ENCODE measurements at regions not wholly inside any gene's neighbourhood (a gene's known extent, or its start where the extent isn't known, plus 50 kb on each side); places are given as distances from the start of the nearest gene placed in this dataset.

DNA sequence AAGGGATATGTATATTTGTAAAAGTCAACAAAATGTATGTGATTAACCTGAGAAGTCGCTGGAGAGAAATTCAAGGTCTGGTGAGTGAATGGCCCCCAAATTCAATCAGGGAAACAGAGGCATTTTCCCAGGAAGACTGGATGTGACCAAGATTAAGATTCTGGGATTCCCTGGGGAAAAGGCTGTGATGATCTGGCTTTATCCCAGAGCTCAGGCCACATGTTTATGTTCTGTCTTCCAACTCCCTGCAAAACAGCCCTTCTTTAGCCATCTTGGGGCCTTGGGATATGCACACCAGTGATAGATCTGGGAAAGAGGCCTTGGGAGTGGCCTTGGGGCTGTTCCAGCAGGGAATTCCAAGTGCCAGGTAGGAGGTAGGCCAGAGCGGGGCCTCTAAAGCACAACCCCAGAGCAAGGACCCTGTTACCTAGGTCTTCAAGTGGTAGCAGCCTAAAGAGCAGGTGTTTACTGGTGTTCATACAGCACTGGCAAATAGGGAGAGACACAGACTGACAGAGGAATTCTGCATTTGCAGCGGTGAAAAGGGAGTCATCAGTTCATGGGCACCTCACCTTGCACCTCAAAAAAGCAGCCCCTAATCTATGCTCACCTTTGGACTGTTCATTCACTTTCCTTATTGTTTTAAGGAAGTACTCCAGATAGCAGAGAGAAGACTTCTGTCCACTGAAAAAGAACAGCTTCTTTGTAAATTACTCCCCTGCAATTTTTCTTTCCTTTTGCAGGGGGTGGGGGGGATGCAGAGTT lies 312.4 kb downstream of the BUD13 start:
- TF ChIP-seq TOX (CRISPR knock-in tag; IDR thresholded peaks at IDR 0.05; ENCODE audit: borderline replicate concordance) (no peak), ZNF565 (CRISPR knock-in tag; conservative IDR thresholded peaks at IDR 0.05; ENCODE audit: low read depth) (no peak), CSDC2 (CRISPR knock-in tag; IDR thresholded peaks at IDR 0.05) (no peak), ESRRG (CRISPR knock-in tag; IDR thresholded peaks at IDR 0.05) (no peak), PPARA (CRISPR knock-in tag; IDR thresholded peaks at IDR 0.05; ENCODE audit: borderline replicate concordance) (no peak), GLIS3 (CRISPR knock-in tag; IDR thresholded peaks at IDR 0.05) (no peak), ARNTL (CRISPR knock-in tag; IDR thresholded peaks at IDR 0.05; ENCODE audit: borderline replicate concordance, low read depth) (no peak), ZFP3 (CRISPR knock-in tag; IDR thresholded peaks at IDR 0.05) (no peak), BACH2 (CRISPR knock-in tag; IDR thresholded peaks at IDR 0.05; ENCODE audit: borderline replicate concordance) (no peak), ZNF70 (CRISPR knock-in tag; IDR thresholded peaks at IDR 0.05) (no peak), ZNF8 (CRISPR knock-in tag; IDR thresholded peaks at IDR 0.05) (no peak)
- TF ChIP-seq, protein P1, sequence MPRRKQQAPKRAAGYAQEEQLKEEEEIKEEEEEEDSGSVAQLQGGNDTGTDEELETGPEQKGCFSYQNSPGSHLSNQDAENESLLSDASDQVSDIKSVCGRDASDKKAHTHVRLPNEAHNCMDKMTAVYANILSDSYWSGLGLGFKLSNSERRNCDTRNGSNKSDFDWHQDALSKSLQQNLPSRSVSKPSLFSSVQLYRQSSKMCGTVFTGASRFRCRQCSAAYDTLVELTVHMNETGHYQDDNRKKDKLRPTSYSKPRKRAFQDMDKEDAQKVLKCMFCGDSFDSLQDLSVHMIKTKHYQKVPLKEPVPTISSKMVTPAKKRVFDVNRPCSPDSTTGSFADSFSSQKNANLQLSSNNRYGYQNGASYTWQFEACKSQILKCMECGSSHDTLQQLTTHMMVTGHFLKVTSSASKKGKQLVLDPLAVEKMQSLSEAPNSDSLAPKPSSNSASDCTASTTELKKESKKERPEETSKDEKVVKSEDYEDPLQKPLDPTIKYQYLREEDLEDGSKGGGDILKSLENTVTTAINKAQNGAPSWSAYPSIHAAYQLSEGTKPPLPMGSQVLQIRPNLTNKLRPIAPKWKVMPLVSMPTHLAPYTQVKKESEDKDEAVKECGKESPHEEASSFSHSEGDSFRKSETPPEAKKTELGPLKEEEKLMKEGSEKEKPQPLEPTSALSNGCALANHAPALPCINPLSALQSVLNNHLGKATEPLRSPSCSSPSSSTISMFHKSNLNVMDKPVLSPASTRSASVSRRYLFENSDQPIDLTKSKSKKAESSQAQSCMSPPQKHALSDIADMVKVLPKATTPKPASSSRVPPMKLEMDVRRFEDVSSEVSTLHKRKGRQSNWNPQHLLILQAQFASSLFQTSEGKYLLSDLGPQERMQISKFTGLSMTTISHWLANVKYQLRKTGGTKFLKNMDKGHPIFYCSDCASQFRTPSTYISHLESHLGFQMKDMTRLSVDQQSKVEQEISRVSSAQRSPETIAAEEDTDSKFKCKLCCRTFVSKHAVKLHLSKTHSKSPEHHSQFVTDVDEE (CRISPR knock-in tag; IDR thresholded peaks at IDR 0.05), result no peak
- TF ChIP-seq, protein P2, sequence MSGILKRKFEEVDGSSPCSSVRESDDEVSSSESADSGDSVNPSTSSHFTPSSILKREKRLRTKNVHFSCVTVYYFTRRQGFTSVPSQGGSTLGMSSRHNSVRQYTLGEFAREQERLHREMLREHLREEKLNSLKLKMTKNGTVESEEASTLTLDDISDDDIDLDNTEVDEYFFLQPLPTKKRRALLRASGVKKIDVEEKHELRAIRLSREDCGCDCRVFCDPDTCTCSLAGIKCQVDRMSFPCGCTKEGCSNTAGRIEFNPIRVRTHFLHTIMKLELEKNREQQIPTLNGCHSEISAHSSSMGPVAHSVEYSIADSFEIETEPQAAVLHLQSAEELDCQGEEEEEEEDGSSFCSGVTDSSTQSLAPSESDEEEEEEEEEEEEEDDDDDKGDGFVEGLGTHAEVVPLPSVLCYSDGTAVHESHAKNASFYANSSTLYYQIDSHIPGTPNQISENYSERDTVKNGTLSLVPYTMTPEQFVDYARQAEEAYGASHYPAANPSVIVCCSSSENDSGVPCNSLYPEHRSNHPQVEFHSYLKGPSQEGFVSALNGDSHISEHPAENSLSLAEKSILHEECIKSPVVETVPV (CRISPR knock-in tag; IDR thresholded peaks at IDR 0.05), result no peak
- TF ChIP-seq, protein P3, sequence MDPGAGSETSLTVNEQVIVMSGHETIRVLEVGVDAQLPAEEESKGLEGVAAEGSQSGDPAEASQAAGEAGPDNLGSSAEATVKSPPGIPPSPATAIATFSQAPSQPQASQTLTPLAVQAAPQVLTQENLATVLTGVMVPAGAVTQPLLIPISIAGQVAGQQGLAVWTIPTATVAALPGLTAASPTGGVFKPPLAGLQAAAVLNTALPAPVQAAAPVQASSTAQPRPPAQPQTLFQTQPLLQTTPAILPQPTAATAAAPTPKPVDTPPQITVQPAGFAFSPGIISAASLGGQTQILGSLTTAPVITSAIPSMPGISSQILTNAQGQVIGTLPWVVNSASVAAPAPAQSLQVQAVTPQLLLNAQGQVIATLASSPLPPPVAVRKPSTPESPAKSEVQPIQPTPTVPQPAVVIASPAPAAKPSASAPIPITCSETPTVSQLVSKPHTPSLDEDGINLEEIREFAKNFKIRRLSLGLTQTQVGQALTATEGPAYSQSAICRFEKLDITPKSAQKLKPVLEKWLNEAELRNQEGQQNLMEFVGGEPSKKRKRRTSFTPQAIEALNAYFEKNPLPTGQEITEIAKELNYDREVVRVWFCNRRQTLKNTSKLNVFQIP (CRISPR knock-in tag; IDR thresholded peaks at IDR 0.05; ENCODE audit: borderline replicate concordance, low read depth), result no peak
- ATAC-seq, result no peak

DNA sequence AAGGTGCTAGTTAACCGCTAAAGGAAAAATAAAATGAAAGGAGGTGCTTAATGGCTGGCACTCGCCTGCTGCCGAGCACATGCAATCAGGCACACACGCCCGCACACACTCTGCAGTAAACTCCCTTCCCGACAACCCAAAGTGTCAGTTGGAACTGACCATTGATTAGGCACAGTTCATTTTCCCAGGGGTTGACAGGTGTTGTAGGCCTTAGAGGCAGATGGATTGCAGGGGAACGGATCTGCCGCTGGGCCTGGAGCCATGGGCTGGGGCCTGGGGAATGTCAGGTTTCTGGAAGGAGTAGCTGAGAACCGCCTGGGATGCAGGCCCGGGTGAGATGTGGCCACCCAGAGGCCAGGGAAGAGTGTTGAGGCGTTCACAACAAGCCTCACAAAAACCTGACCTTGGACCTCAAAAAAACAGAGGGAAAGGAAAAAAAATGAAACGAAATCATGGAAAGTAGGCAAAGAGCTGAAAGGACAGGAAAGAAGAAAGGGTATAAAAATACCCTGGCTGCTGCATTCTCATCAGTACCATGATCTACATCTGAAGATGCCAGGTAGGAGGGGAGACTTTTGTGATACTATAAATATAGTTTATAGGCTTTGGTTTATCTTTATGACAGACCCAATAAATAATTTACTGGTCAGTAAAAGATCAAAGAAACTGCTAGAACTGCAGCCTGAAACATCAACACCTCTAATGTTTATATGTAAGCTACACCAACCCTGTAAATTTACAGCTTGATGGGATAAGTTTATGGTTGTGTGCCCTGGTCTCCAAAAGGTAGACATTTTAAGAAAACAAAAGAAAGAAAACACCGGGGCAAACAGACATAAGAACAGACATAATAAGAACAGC lies 313.4 kb downstream of the BUD13 start:
- TF ChIP-seq, protein P3 (CRISPR knock-in tag; IDR thresholded peaks at IDR 0.05; ENCODE audit: borderline replicate concordance, low read depth), result no peak
- TF ChIP-seq, protein P4, sequence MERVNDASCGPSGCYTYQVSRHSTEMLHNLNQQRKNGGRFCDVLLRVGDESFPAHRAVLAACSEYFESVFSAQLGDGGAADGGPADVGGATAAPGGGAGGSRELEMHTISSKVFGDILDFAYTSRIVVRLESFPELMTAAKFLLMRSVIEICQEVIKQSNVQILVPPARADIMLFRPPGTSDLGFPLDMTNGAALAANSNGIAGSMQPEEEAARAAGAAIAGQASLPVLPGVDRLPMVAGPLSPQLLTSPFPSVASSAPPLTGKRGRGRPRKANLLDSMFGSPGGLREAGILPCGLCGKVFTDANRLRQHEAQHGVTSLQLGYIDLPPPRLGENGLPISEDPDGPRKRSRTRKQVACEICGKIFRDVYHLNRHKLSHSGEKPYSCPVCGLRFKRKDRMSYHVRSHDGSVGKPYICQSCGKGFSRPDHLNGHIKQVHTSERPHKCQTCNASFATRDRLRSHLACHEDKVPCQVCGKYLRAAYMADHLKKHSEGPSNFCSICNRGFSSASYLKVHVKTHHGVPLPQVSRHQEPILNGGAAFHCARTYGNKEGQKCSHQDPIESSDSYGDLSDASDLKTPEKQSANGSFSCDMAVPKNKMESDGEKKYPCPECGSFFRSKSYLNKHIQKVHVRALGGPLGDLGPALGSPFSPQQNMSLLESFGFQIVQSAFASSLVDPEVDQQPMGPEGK (CRISPR knock-in tag; IDR thresholded peaks at IDR 0.05; ENCODE audit: borderline replicate concordance), result no peak
- no peak for TF ChIP-seq RARB (CRISPR knock-in tag; IDR thresholded peaks at IDR 0.05)
- no peak for TF ChIP-seq ARNTL (CRISPR knock-in tag; IDR thresholded peaks at IDR 0.05; ENCODE audit: borderline replicate concordance, low read depth)
- TF ChIP-seq, protein P5, sequence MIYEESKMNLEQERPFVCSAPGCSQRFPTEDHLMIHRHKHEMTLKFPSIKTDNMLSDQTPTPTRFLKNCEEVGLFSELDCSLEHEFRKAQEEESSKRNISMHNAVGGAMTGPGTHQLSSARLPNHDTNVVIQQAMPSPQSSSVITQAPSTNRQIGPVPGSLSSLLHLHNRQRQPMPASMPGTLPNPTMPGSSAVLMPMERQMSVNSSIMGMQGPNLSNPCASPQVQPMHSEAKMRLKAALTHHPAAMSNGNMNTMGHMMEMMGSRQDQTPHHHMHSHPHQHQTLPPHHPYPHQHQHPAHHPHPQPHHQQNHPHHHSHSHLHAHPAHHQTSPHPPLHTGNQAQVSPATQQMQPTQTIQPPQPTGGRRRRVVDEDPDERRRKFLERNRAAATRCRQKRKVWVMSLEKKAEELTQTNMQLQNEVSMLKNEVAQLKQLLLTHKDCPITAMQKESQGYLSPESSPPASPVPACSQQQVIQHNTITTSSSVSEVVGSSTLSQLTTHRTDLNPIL (CRISPR knock-in tag; IDR thresholded peaks at IDR 0.05; ENCODE audit: low read depth), result no peak
- TF ChIP-seq, protein P1 (CRISPR knock-in tag; IDR thresholded peaks at IDR 0.05), result no peak
- no peak for TF ChIP-seq OSR1 (CRISPR knock-in tag; IDR thresholded peaks at IDR 0.05)
- no peak for TF ChIP-seq ZC3H10 (CRISPR knock-in tag; IDR thresholded peaks at IDR 0.05)
- TF ChIP-seq ISL1 (CRISPR knock-in tag; IDR thresholded peaks at IDR 0.05), result no peak

More for the DNA sequence above, 313.4 kb downstream of the BUD13 start:
- ATAC-seq, result no peak
